ENCODE measurements at regions not wholly inside any gene's neighbourhood (a gene's known extent, or its start where the extent isn't known, plus 50 kb on each side); places are given as distances from the start of the nearest gene placed in this dataset.

GRCh38 chr16:73912850-73913249 lies 383.8 kb upstream of the PSMD7 start:
- TF ChIP-seq CTCF (IDR thresholded peaks at IDR 0.05) (no peak), POLR2A (IDR thresholded peaks at IDR 0.05) (no peak)
